ENCODE measurements at regions not wholly inside any gene's neighbourhood (a gene's known extent, or its start where the extent isn't known, plus 50 kb on each side); places are given as distances from the start of the nearest gene placed in this dataset.

- no peak overlapping the region for H3K4me3 ChIP-seq (ENCODE audit: low read depth, low read length)
- DNase-seq (ENCODE audit: low read depth) = no peak
- TF ChIP-seq CTCF (IDR thresholded peaks at IDR 0.05; ENCODE audit: insufficient read depth, low read depth, low read length, missing control alignments) = no peak
Observed at GRCh38 chr5:43994352-43994708, 391.4 kb downstream of the NNT start.

GRCh38 chr5:43993634-43994351 is 390.8 kb downstream of the NNT start:
- no peak for DNase-seq (ENCODE audit: low read depth)
- TF ChIP-seq CTCF (IDR thresholded peaks at IDR 0.05; ENCODE audit: insufficient read depth, low read depth, low read length, missing control alignments) = no peak
- no peak overlapping the region for H3K4me3 ChIP-seq (ENCODE audit: low read depth, low read length)

- no peak for TF ChIP-seq CTCF (IDR thresholded peaks at IDR 0.05; ENCODE audit: insufficient read depth, low read depth, low read length, missing control alignments)
- no peak for DNase-seq (ENCODE audit: low read depth)
- H3K4me3 ChIP-seq (ENCODE audit: low read depth, low read length) = no peak overlapping the region
Observed at GRCh38 chr5:43985411-43985810, 382.4 kb downstream of the NNT start.

- H3K4me3 ChIP-seq (ENCODE audit: low read depth, low read length) = no peak overlapping the region
- no peak for DNase-seq (ENCODE audit: low read depth)
- TF ChIP-seq CTCF (IDR thresholded peaks at IDR 0.05; ENCODE audit: insufficient read depth, low read depth, low read length, missing control alignments) = no peak
Observed at GRCh38 chr5:43981556-43981955, 378.6 kb downstream of the NNT start.

GRCh38 chr5:43973908-43974307 is 370.9 kb downstream of the NNT start:
- no peak for DNase-seq (ENCODE audit: low read depth)

GRCh38 chr5:43973318-43973717 is 370.3 kb downstream of the NNT start:
- no peak overlapping the region for H3K4me3 ChIP-seq (ENCODE audit: low read depth, low read length)
- TF ChIP-seq CTCF (IDR thresholded peaks at IDR 0.05; ENCODE audit: insufficient read depth, low read depth, low read length, missing control alignments) = no peak
- DNase-seq (ENCODE audit: low read depth) = no peak

More at GRCh38 chr5:43973908-43974307, 370.9 kb downstream of the NNT start:
- TF ChIP-seq CTCF (IDR thresholded peaks at IDR 0.05; ENCODE audit: insufficient read depth, low read depth, low read length, missing control alignments) = no peak
- H3K4me3 ChIP-seq (ENCODE audit: low read depth, low read length) = no peak overlapping the region

- no peak overlapping the region for H3K4me3 ChIP-seq (ENCODE audit: low read depth, low read length)
- TF ChIP-seq CTCF (IDR thresholded peaks at IDR 0.05; ENCODE audit: insufficient read depth, low read depth, low read length, missing control alignments) = no peak
- no peak for DNase-seq (ENCODE audit: low read depth)
Observed at GRCh38 chr5:43967165-43967564, 364.2 kb downstream of the NNT start.

Data from GM12865 (cell line).